ENCODE measurements at regions not wholly inside any gene's neighbourhood (a gene's known extent, or its start where the extent isn't known, plus 50 kb on each side); places are given as distances from the start of the nearest gene placed in this dataset.

GRCh38 chr13:99747403-99747710, 224.2 kb downstream of the ZIC5 start:
- H3K27ac Mint-ChIP-seq (ENCODE audit: low read depth, unreplicated experiment) = no peak overlapping the region
- TF ChIP-seq, protein P1, sequence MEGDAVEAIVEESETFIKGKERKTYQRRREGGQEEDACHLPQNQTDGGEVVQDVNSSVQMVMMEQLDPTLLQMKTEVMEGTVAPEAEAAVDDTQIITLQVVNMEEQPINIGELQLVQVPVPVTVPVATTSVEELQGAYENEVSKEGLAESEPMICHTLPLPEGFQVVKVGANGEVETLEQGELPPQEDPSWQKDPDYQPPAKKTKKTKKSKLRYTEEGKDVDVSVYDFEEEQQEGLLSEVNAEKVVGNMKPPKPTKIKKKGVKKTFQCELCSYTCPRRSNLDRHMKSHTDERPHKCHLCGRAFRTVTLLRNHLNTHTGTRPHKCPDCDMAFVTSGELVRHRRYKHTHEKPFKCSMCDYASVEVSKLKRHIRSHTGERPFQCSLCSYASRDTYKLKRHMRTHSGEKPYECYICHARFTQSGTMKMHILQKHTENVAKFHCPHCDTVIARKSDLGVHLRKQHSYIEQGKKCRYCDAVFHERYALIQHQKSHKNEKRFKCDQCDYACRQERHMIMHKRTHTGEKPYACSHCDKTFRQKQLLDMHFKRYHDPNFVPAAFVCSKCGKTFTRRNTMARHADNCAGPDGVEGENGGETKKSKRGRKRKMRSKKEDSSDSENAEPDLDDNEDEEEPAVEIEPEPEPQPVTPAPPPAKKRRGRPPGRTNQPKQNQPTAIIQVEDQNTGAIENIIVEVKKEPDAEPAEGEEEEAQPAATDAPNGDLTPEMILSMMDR (IDR thresholded peaks at IDR 0.05; ENCODE audit: unreplicated experiment) = no peak
- no peaks in the 10 kb centered on the region for H3K27me3 Mint-ChIP-seq (ENCODE audit: insufficient read depth, unreplicated experiment)
- intact Hi-C loops (cut with micrococcal nuclease) = no loop called here
- no peaks in the 10 kb centered on the region for H3K9me3 Mint-ChIP-seq (ENCODE audit: unreplicated experiment)
- H3K36me3 Mint-ChIP-seq (ENCODE audit: insufficient read depth, unreplicated experiment) = no peaks in the 10 kb centered on the region
- no peak for DNase-seq (ENCODE audit: unreplicated experiment)
- H3K4me1 Mint-ChIP-seq (ENCODE audit: insufficient read depth, unreplicated experiment) = no peaks in the 10 kb centered on the region
- no TSS peak for BruUV-seq (replicated peaks)
- POLR2A ChIA-PET = interaction anchor here (0.7 kb wide), 1 partner anchor 617 kb away, joined by 3 read pairs; no protein-coding TSS in a partner anchor
- CTCF ChIA-PET = interaction anchor here (0.6 kb wide), 1 partner anchor 355 kb away, joined by 3 read pairs; no protein-coding TSS in a partner anchor
- no peak overlapping the region for H3K4me3 Mint-ChIP-seq (ENCODE audit: unreplicated experiment)

- Mint-ChIP-seq H3K9me3 (ENCODE audit: unreplicated experiment) (no peaks in the 10 kb centered on the region), H3K4me3 (ENCODE audit: unreplicated experiment) (no peak overlapping the region), H3K4me1 (ENCODE audit: insufficient read depth, unreplicated experiment) (no peaks in the 10 kb centered on the region), H3K27me3 (ENCODE audit: insufficient read depth, unreplicated experiment) (no peaks in the 10 kb centered on the region), H3K27ac (ENCODE audit: low read depth, unreplicated experiment) (no peak overlapping the region), H3K36me3 (ENCODE audit: insufficient read depth, unreplicated experiment) (no peaks in the 10 kb centered on the region)
- ChIA-PET POLR2A (interaction anchor here (0.7 kb wide), 1 partner anchor 617 kb away, joined by 3 read pairs; no protein-coding TSS in a partner anchor), CTCF (interaction anchor here (0.5 to 0.7 kb wide), 2 partner anchors 10 to 16 kb away, joined by 3 to 4 read pairs; no protein-coding TSS in a partner anchor)
- intact Hi-C loops (cut with micrococcal nuclease) = no loop called here
- no TSS peak for BruUV-seq (replicated peaks)
- TF ChIP-seq, protein P1 (IDR thresholded peaks at IDR 0.05; ENCODE audit: unreplicated experiment) = no peak
- DNase-seq (ENCODE audit: unreplicated experiment) = no peak
These were observed 224.7 kb downstream of the ZIC5 start for GRCh38 chr13:99746637-99747402.

- TF ChIP-seq, protein P1 (IDR thresholded peaks at IDR 0.05; ENCODE audit: unreplicated experiment) = no peak
- POLR2A ChIA-PET = no interaction called here
These were observed 228.5 kb downstream of the ZIC5 start for GRCh38 chr13:99743094-99743493.

DNA sequence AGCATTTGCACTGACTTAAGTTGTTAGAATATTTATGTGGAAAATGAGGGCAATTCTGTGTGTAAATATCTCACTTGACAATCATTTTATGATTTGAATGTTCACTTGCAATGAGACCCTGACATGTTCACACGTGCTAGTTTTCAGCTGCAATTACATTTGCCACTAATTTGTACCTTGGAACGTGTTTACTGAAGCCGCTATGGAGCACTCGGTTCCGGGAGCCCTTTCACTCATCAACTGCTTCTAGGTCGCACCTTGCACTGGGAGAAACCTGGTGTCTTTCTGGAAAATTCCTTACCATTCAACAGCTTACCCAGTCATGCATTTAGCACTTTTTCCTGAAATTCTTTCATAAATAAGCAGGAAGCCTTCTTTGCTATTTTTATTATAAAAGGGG, 229.6 kb downstream of the ZIC5 start:
- TF ChIP-seq, protein P1 (IDR thresholded peaks at IDR 0.05; ENCODE audit: unreplicated experiment) = no peak
- Mint-ChIP-seq H3K4me1 (ENCODE audit: insufficient read depth, unreplicated experiment) (no peaks in the 10 kb centered on the region), H3K27me3 (ENCODE audit: insufficient read depth, unreplicated experiment) (no peaks in the 10 kb centered on the region), H3K9me3 (ENCODE audit: unreplicated experiment) (no peaks in the 10 kb centered on the region), H3K4me3 (ENCODE audit: unreplicated experiment) (no peak overlapping the region), H3K36me3 (ENCODE audit: insufficient read depth, unreplicated experiment) (no peaks in the 10 kb centered on the region), H3K27ac (ENCODE audit: low read depth, unreplicated experiment) (no peak overlapping the region)
- intact Hi-C loops (cut with micrococcal nuclease) = no loop called here
- ChIA-PET POLR2A (no interaction called here), CTCF (interaction anchor here (0.6 kb wide), 1 partner anchor 30 kb away, joined by 6 read pairs; no protein-coding TSS in a partner anchor)
- BruUV-seq (replicated peaks) = no TSS peak
- no peak for DNase-seq (ENCODE audit: unreplicated experiment)

More at GRCh38 chr13:99743094-99743493, 228.5 kb downstream of the ZIC5 start:
- no peak for DNase-seq (ENCODE audit: unreplicated experiment)
- Mint-ChIP-seq H3K4me3 (ENCODE audit: unreplicated experiment) (no peak overlapping the region), H3K27ac (ENCODE audit: low read depth, unreplicated experiment) (no peak overlapping the region), H3K9me3 (ENCODE audit: unreplicated experiment) (no peaks in the 10 kb centered on the region), H3K4me1 (ENCODE audit: insufficient read depth, unreplicated experiment) (no peaks in the 10 kb centered on the region), H3K36me3 (ENCODE audit: insufficient read depth, unreplicated experiment) (no peaks in the 10 kb centered on the region), H3K27me3 (ENCODE audit: insufficient read depth, unreplicated experiment) (no peaks in the 10 kb centered on the region)
- CTCF ChIA-PET = no interaction called here
- intact Hi-C loops (cut with micrococcal nuclease) = no loop called here
- BruUV-seq (replicated peaks) = no TSS peak

All from MCF 10A (cell line).